ENCODE measurements at regions not wholly inside any gene's neighbourhood (a gene's known extent, or its start where the extent isn't known, plus 50 kb on each side); places are given as distances from the start of the nearest gene placed in this dataset.
"Not testable (repeated sequence)": the region's sequence is repeated elsewhere in the genome, so short reads cannot be mapped to it uniquely, and the experiment has no call there.

GRCh38 chr3:89946884-89947283, 839.5 kb downstream of the EPHA3 start:
- DNase-seq: no peak

GRCh38 chr3:89947337-89947954, 840.0 kb downstream of the EPHA3 start:
- DNase-seq: no peak

- no peak for DNase-seq
Measured at GRCh38 chr3:89948008-89948407, 840.6 kb downstream of the EPHA3 start.

- no peak for DNase-seq
Measured at GRCh38 chr3:89950772-89951171, 843.4 kb downstream of the EPHA3 start.

GRCh38 chr3:89954137-89954536, 846.7 kb downstream of the EPHA3 start:
- DNase-seq: no peak

- DNase-seq: no peak
Measured at GRCh38 chr3:89955156-89955555, 847.7 kb downstream of the EPHA3 start.

GRCh38 chr3:89957451-89957850, 850.0 kb downstream of the EPHA3 start:
- DNase-seq: no peak

GRCh38 chr3:89958163-89958562, 850.7 kb downstream of the EPHA3 start:
- not testable (repeated sequence) for DNase-seq

DNA sequence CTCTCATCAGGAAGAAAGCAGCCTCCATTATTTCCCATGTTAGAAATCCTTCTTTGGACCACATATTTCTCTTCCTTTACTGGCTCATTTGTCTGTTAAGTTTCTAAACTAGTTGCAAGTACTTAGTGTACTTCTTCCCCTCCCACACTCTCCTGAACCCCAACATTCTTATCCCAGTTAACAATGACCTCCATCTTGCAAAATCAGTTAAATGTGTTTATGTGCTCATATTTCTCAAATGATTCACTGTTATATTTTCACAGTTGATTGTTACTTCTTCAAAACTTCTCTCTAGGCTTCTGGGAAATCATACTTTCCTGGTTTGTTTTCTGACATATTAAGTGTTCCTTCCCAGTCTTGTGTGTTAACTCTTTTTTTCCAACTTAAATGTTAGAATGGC, 856.9 kb downstream of the EPHA3 start:
- no peak for DNase-seq

GRCh38 chr3:89966877-89967665, 859.6 kb downstream of the EPHA3 start:
- DNase-seq: no peak

DNA sequence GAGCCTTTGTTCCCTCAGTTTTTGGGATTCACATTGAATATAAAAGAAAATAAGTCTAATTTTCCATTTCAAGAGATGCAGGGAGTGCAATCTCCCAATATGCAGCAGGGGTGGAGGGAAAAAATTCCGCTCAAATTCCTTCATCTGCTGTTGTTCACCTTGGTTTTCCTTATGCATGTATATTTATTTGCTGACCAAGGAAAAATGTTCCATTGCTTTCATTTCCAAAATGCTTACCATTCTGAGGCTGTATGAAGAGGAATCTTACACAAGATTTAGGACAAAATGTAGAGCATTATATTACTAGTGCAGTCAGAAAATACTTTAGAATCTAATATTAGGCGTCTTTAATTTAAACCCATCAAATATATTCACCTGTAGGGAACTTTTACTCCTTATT, 863.9 kb downstream of the EPHA3 start:
- no peak for DNase-seq

GRCh38 chr3:89973156-89973555, 865.7 kb downstream of the EPHA3 start:
- no peak for DNase-seq

- no peak for DNase-seq
Measured at GRCh38 chr3:89974903-89975519, 867.6 kb downstream of the EPHA3 start.

- no peak for DNase-seq
Measured at GRCh38 chr3:89983449-89983848, 876.0 kb downstream of the EPHA3 start.

- no peak for DNase-seq
Measured at GRCh38 chr3:90005281-90005847, 897.9 kb downstream of the EPHA3 start.

- DNase-seq: peak; percentile 29
Measured at GRCh38 chr3:90007778-90008499, 900.5 kb downstream of the EPHA3 start.

DNA sequence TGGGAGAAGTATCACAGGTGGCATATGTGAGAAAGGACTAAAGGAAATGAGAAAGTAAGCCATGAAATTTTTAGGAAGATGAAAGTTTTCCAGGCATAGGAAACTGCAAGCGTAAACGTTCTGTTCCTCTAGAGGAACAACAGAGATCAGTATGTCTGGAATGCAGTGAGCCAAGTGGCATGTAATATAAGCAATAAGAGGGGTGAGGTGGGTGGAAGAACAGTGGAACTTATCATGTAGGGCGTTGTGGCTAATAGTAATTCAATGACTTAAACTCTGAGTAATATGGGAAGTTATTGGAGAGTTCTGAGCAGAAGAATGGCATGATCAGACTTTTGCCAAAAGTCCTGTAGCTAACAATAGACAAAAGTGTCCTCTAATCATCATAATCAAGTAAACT, 902.9 kb downstream of the EPHA3 start:
- DNase-seq: no peak

DNA sequence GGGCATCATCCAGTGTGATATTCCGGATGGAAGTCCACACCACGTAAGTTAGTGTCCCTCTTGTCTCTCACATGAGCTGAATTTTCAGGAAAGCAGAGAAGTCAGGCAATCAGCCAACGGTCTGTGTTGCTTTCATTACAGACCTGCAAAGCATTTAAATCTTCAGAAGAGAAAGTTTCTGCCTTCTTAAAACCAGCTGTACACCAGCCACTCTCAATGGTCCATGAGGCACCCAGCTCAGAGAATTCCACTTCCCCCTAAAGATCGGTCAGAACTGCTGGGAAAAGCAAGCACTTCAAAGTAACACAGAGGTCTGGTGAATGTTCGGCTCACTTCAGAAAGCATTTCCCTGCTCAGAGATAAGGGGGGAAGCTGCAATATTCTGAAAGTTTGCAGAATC, 903.7 kb downstream of the EPHA3 start:
- DNase-seq: no peak

GRCh38 chr3:90011596-90011995, 904.2 kb downstream of the EPHA3 start:
- DNase-seq: no peak

GRCh38 chr3:90011996-90012395, 904.6 kb downstream of the EPHA3 start:
- no peak for DNase-seq

- no peak for DNase-seq
Measured at GRCh38 chr3:90015688-90016356, 908.4 kb downstream of the EPHA3 start.

- DNase-seq: no peak
Measured at GRCh38 chr3:90016555-90016954, 909.1 kb downstream of the EPHA3 start.

DNA sequence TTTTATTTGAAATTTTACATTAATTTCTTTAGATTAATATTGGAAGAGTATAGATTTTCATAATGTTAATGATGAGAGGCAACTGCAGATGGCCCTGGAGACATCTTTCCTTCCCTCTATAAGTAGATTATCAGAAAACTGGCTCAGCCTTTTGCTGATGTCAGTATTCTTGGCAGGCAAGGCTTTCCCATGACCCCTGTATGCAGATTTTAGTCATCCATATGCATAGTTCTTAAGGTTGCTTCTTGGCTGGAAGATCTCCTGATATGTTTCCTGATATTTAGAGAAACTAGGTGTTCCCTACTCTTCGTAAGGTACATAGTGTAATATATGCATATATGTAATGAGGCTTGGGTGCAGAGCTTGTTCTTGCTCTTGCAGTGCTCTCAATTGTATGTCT, 911.4 kb downstream of the EPHA3 start:
- no peak for DNase-seq

Data from suppressor macrophage treated with lipopolysaccharide for 4 hours (primary cell).